ENCODE measurements at regions not wholly inside any gene's neighbourhood (a gene's known extent, or its start where the extent isn't known, plus 50 kb on each side); places are given as distances from the start of the nearest gene placed in this dataset.

GRCh38 chr6:26288155-26288554 lies 76.8 kb upstream of the BTN3A2 start:
- Histone ChIP-seq H3K27ac (ENCODE audit: low read depth, low read length, poor library complexity, severe bottlenecking) (no peak overlapping the region), H3K9me3 (ENCODE audit: low read length) (peaks cover 15% of the 10 kb centered on the region), H3K4me2 (ENCODE audit: low read length) (no peak overlapping the region), H2AFZ (ENCODE audit: low read length) (no peak overlapping the region), H3K36me3 (ENCODE audit: insufficient read depth, low read length) (peaks cover 19% of the 10 kb centered on the region), H3K9me2 (ENCODE audit: insufficient read depth, low read length) (no peaks in the 10 kb centered on the region), H4K20me1 (ENCODE audit: insufficient read depth, low read length) (no peaks in the 10 kb centered on the region), H3K4me3 (ENCODE audit: low read depth, low read length, poor library complexity, severe bottlenecking) (no peak overlapping the region), H3K79me2 (ENCODE audit: insufficient read depth, low read depth, low read length) (peaks cover 4% of the 10 kb centered on the region; the same call in 1 of the 2 replicates), H3K4me1 (ENCODE audit: insufficient read depth, low read length, poor library complexity, severe bottlenecking) (peaks cover 17% of the 10 kb centered on the region)
- BruUV-seq (replicated peaks), result TSS peak; percentile 4
- ChIA-PET POLR2A (interaction anchor here (0.6 to 1.9 kb wide), 3 partner anchors 18 to 1535 kb away, joined by 3 to 6 read pairs (median 3); no protein-coding TSS in a partner anchor), CTCF (ENCODE audit: unreplicated experiment) (no interaction called here)
- no peak for TF ChIP-seq EZH2phosphoT487 (IDR thresholded peaks at IDR 0.05; ENCODE audit: borderline replicate concordance, low read depth, low read length)
- TF ChIP-seq CTCF (conservative IDR thresholded peaks at IDR 0.05; ENCODE audit: low read length), result no peak
- intact Hi-C loops (cut with micrococcal nuclease; ENCODE audit: unreplicated experiment), result no loop called here
- no peak for DNase-seq (ENCODE audit: low spot score)

DNA sequence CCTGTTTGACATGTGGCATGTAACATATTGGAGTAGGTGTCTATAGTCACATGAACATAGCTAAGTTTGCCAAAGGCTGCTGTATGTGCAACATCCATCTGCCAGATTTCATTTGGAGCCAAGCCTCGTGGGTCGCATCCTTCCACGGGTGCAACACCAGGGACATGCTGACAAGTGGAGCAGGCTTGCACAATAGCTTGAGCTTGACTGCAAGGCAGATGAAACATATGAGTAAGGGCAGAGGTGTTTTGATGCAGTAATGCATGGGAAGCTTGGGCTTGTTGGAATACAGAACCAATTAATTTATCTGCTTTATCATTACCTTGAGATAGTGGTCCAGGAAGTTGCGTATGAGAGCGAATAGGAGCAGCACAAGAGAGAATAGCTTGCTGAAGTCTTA lies 74.1 kb upstream of the BTN3A2 start:
- H3K4me2 ChIP-seq (ENCODE audit: low read length), result no peak overlapping the region
- no peak for DNase-seq (ENCODE audit: low spot score)
- H3K36me3 ChIP-seq (ENCODE audit: insufficient read depth, low read length), result peaks cover 19% of the 10 kb centered on the region
- H3K9me2 ChIP-seq (ENCODE audit: insufficient read depth, low read length), result no peaks in the 10 kb centered on the region
- peaks cover 15% of the 10 kb centered on the region for H3K9me3 ChIP-seq (ENCODE audit: low read length)
- TF ChIP-seq CTCF (conservative IDR thresholded peaks at IDR 0.05; ENCODE audit: low read length), result no peak
- no peak for TF ChIP-seq EZH2phosphoT487 (IDR thresholded peaks at IDR 0.05; ENCODE audit: borderline replicate concordance, low read depth, low read length)
- ChIA-PET POLR2A (interaction anchor here (0.7 to 1.4 kb wide), 2 partner anchors 56 to 74 kb away, joined by 3 to 5 read pairs; a partner anchor contains a TSS), CTCF (ENCODE audit: unreplicated experiment) (no interaction called here)
- no peak overlapping the region for H2AFZ ChIP-seq (ENCODE audit: low read length)
- intact Hi-C loops (cut with micrococcal nuclease; ENCODE audit: unreplicated experiment), result no loop called here
- peaks cover 11% of the 10 kb centered on the region for H3K4me1 ChIP-seq (ENCODE audit: insufficient read depth, low read length, poor library complexity, severe bottlenecking)
- H4K20me1 ChIP-seq (ENCODE audit: insufficient read depth, low read length), result no peaks in the 10 kb centered on the region
- H3K79me2 ChIP-seq (ENCODE audit: insufficient read depth, low read depth, low read length), result no peaks in the 10 kb centered on the region
- H3K27ac ChIP-seq (ENCODE audit: low read depth, low read length, poor library complexity, severe bottlenecking), result no peak overlapping the region
- no TSS peak for BruUV-seq (replicated peaks)
- H3K4me3 ChIP-seq (ENCODE audit: low read depth, low read length, poor library complexity, severe bottlenecking), result no peak overlapping the region

DNA sequence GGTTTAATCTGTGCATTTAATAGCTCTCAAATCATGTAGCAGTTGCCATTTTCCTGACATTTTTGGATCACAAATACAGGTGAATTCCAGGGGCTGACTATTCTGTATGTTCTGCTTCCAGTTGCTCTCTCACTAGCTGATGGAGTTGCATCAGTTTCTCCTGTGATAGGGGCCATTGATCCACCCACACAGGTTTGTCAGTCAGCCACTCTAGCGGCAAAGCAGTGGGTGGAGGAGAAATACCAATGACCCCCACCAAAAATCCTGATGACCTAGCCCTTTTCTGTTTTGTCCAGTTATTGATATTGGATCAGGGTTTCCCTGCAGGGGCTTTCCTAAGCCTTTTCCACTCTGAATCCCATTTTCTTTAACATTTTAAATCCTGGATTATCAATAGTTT lies 72.3 kb upstream of the BTN3A2 start:
- BruUV-seq (replicated peaks), result no TSS peak
- Histone ChIP-seq H3K9me3 (ENCODE audit: low read length) (peaks cover 9% of the 10 kb centered on the region), H3K4me3 (ENCODE audit: low read depth, low read length, poor library complexity, severe bottlenecking) (no peak overlapping the region), H2AFZ (ENCODE audit: low read length) (no peak overlapping the region), H3K27ac (ENCODE audit: low read depth, low read length, poor library complexity, severe bottlenecking) (no peak overlapping the region), H4K20me1 (ENCODE audit: insufficient read depth, low read length) (no peaks in the 10 kb centered on the region), H3K4me1 (ENCODE audit: insufficient read depth, low read length, poor library complexity, severe bottlenecking) (peaks cover 4% of the 10 kb centered on the region), H3K79me2 (ENCODE audit: insufficient read depth, low read depth, low read length) (no peaks in the 10 kb centered on the region), H3K9me2 (ENCODE audit: insufficient read depth, low read length) (no peaks in the 10 kb centered on the region), H3K4me2 (ENCODE audit: low read length) (no peak overlapping the region), H3K36me3 (ENCODE audit: insufficient read depth, low read length) (peaks cover 14% of the 10 kb centered on the region)
- intact Hi-C loops (cut with micrococcal nuclease; ENCODE audit: unreplicated experiment), result no loop called here
- DNase-seq (ENCODE audit: low spot score), result no peak
- ChIA-PET CTCF (ENCODE audit: unreplicated experiment) (interaction anchor here (0.6 kb wide), 1 partner anchor 19 kb away, joined by 4 read pairs; no protein-coding TSS in a partner anchor), POLR2A (interaction anchor here (1.1 kb wide), 1 partner anchor 12 kb away, joined by 3 read pairs; no protein-coding TSS in a partner anchor)
- TF ChIP-seq EZH2phosphoT487 (IDR thresholded peaks at IDR 0.05; ENCODE audit: borderline replicate concordance, low read depth, low read length), result no peak
- no peak for TF ChIP-seq CTCF (conservative IDR thresholded peaks at IDR 0.05; ENCODE audit: low read length)
